T-helper 2 cell treated with Interferon-gamma antibody and Interleukin-4, amounts not matched to agents 5 μg/mL and 100 μg/mL, for 36 hours (primary cell): ENCODE measurements at regions not wholly inside any gene's neighbourhood (a gene's known extent, or its start where the extent isn't known, plus 50 kb on each side); places are given as distances from the start of the nearest gene placed in this dataset.
"Not testable (repeated sequence)": the region's sequence is repeated elsewhere in the genome, so short reads cannot be mapped to it uniquely, and the experiment has no call there.

Source experiments
- DNase-seq: peaks from one replicate; pipeline ENCODE4 v3.0.0; 2021; ENCODE audit warnings: low spot score
- H3K27ac Mint-ChIP-seq: one replicate; pipeline ENCODE4 v1.8.0; 2021; ENCODE audit warnings: mild to moderate bottlenecking, mixed read lengths
- H3K27me3 Mint-ChIP-seq: one replicate; pipeline ENCODE4 v1.8.0; 2021; ENCODE audit warnings: low read depth, mixed read lengths
- H3K36me3 Mint-ChIP-seq: one replicate; pipeline ENCODE4 v1.8.0; 2021; ENCODE audit warnings: low read depth, mixed read lengths
- H3K4me1 Mint-ChIP-seq: one replicate; pipeline ENCODE4 v1.8.0; 2021; ENCODE audit warnings: low read depth, mixed read lengths
- H3K4me3 Mint-ChIP-seq: one replicate; pipeline ENCODE4 v1.8.0; 2022; ENCODE audit warnings: mild to moderate bottlenecking, moderate library complexity, mixed read lengths
- H3K9me3 Mint-ChIP-seq: one replicate; pipeline ENCODE4 v1.8.0; 2021; ENCODE audit warnings: mixed read lengths

- no peaks in the 10 kb centered on the region for H3K4me1 Mint-ChIP-seq
- no peaks in the 10 kb centered on the region for H3K27me3 Mint-ChIP-seq
- no peak overlapping the region for H3K4me3 Mint-ChIP-seq
- no peaks in the 10 kb centered on the region for H3K36me3 Mint-ChIP-seq
- H3K9me3 Mint-ChIP-seq, result peaks cover 17% of the 10 kb centered on the region
- DNase-seq, result no peak
- no peak overlapping the region for H3K27ac Mint-ChIP-seq
Measured at GRCh38 chr3:178117641-178118040, 418.6 kb upstream of the KCNMB2 start.

GRCh38 chr3:178119608-178120295, 416.5 kb upstream of the KCNMB2 start:
- not testable (repeated sequence) for H3K4me1 Mint-ChIP-seq, H3K27ac Mint-ChIP-seq, H3K4me3 Mint-ChIP-seq, H3K27me3 Mint-ChIP-seq, DNase-seq, H3K36me3 Mint-ChIP-seq
- peaks cover 17% of the 10 kb centered on the region for H3K9me3 Mint-ChIP-seq

GRCh38 chr3:178120367-178120766, 415.9 kb upstream of the KCNMB2 start:
- H3K36me3 Mint-ChIP-seq, result no peaks in the 10 kb centered on the region
- H3K4me3 Mint-ChIP-seq, result no peak overlapping the region
- H3K27me3 Mint-ChIP-seq, result no peaks in the 10 kb centered on the region
- peaks cover 17% of the 10 kb centered on the region for H3K9me3 Mint-ChIP-seq
- no peaks in the 10 kb centered on the region for H3K4me1 Mint-ChIP-seq
- H3K27ac Mint-ChIP-seq, result no peak overlapping the region
- no peak for DNase-seq

- H3K9me3 Mint-ChIP-seq, result peaks cover 3% of the 10 kb centered on the region
- no peak overlapping the region for H3K27ac Mint-ChIP-seq
- no peaks in the 10 kb centered on the region for H3K4me1 Mint-ChIP-seq
Measured at GRCh38 chr3:178126686-178127085, 409.6 kb upstream of the KCNMB2 start.

GRCh38 chr3:178127221-178127620, 409.0 kb upstream of the KCNMB2 start:
- no peak overlapping the region for H3K27ac Mint-ChIP-seq
- no peaks in the 10 kb centered on the region for H3K27me3 Mint-ChIP-seq
- DNase-seq, result no peak
- H3K36me3 Mint-ChIP-seq, result no peaks in the 10 kb centered on the region
- no peaks in the 10 kb centered on the region for H3K4me1 Mint-ChIP-seq
- H3K4me3 Mint-ChIP-seq, result no peak overlapping the region
- H3K9me3 Mint-ChIP-seq, result no peaks in the 10 kb centered on the region

More at GRCh38 chr3:178126686-178127085, 409.6 kb upstream of the KCNMB2 start:
- H3K36me3 Mint-ChIP-seq, result no peaks in the 10 kb centered on the region
- no peak overlapping the region for H3K4me3 Mint-ChIP-seq
- no peaks in the 10 kb centered on the region for H3K27me3 Mint-ChIP-seq
- DNase-seq, result no peak

GRCh38 chr3:178129109-178129508, 407.1 kb upstream of the KCNMB2 start:
- no peak for DNase-seq
- no peaks in the 10 kb centered on the region for H3K27me3 Mint-ChIP-seq
- H3K36me3 Mint-ChIP-seq, result no peaks in the 10 kb centered on the region
- H3K9me3 Mint-ChIP-seq, result no peaks in the 10 kb centered on the region
- no peak overlapping the region for H3K4me3 Mint-ChIP-seq
- H3K4me1 Mint-ChIP-seq, result no peaks in the 10 kb centered on the region
- no peak overlapping the region for H3K27ac Mint-ChIP-seq

GRCh38 chr3:178131801-178132200, 404.4 kb upstream of the KCNMB2 start:
- H3K27me3 Mint-ChIP-seq, result no peaks in the 10 kb centered on the region
- no peaks in the 10 kb centered on the region for H3K9me3 Mint-ChIP-seq
- H3K4me1 Mint-ChIP-seq, result no peaks in the 10 kb centered on the region
- H3K36me3 Mint-ChIP-seq, result no peaks in the 10 kb centered on the region
- no peak for DNase-seq
- no peak overlapping the region for H3K27ac Mint-ChIP-seq
- H3K4me3 Mint-ChIP-seq, result no peak overlapping the region

GRCh38 chr3:178137206-178137605, 399.0 kb upstream of the KCNMB2 start:
- DNase-seq, result no peak
- Mint-ChIP-seq H3K27ac (no peak overlapping the region), H3K4me3 (no peak overlapping the region), H3K27me3 (no peaks in the 10 kb centered on the region), H3K4me1 (no peaks in the 10 kb centered on the region), H3K36me3 (no peaks in the 10 kb centered on the region), H3K9me3 (no peaks in the 10 kb centered on the region)

- Mint-ChIP-seq H3K27ac (no peak overlapping the region), H3K4me3 (no peak overlapping the region), H3K27me3 (no peaks in the 10 kb centered on the region), H3K9me3 (no peaks in the 10 kb centered on the region), H3K4me1 (no peaks in the 10 kb centered on the region), H3K36me3 (no peaks in the 10 kb centered on the region)
- no peak for DNase-seq
Measured at GRCh38 chr3:178137831-178138230, 398.4 kb upstream of the KCNMB2 start.

- Mint-ChIP-seq H3K9me3 (no peaks in the 10 kb centered on the region), H3K27me3 (no peaks in the 10 kb centered on the region), H3K36me3 (no peaks in the 10 kb centered on the region), H3K27ac (no peak overlapping the region), H3K4me1 (no peaks in the 10 kb centered on the region), H3K4me3 (no peak overlapping the region)
- no peak for DNase-seq
Measured at GRCh38 chr3:178139116-178139515, 397.1 kb upstream of the KCNMB2 start.

GRCh38 chr3:178140531-178141304, 395.5 kb upstream of the KCNMB2 start:
- no peaks in the 10 kb centered on the region for H3K27me3 Mint-ChIP-seq
- H3K4me1 Mint-ChIP-seq, result no peaks in the 10 kb centered on the region
- H3K36me3 Mint-ChIP-seq, result no peaks in the 10 kb centered on the region
- H3K9me3 Mint-ChIP-seq, result no peaks in the 10 kb centered on the region
- no peak overlapping the region for H3K4me3 Mint-ChIP-seq
- DNase-seq, result no peak
- no peak overlapping the region for H3K27ac Mint-ChIP-seq

GRCh38 chr3:178141305-178141684, 394.9 kb upstream of the KCNMB2 start:
- not testable (repeated sequence) for H3K27ac Mint-ChIP-seq, H3K27me3 Mint-ChIP-seq, H3K4me1 Mint-ChIP-seq, H3K36me3 Mint-ChIP-seq, H3K4me3 Mint-ChIP-seq, DNase-seq, H3K9me3 Mint-ChIP-seq

- DNase-seq, result no peak
- Mint-ChIP-seq H3K27me3 (no peaks in the 10 kb centered on the region), H3K9me3 (no peaks in the 10 kb centered on the region), H3K4me3 (no peak overlapping the region), H3K4me1 (no peaks in the 10 kb centered on the region), H3K36me3 (no peaks in the 10 kb centered on the region), H3K27ac (no peak overlapping the region)
Measured at GRCh38 chr3:178146406-178146831, 389.8 kb upstream of the KCNMB2 start.

- Mint-ChIP-seq H3K4me3 (no peak overlapping the region), H3K27me3 (no peaks in the 10 kb centered on the region), H3K4me1 (no peaks in the 10 kb centered on the region), H3K27ac (no peak overlapping the region), H3K36me3 (no peaks in the 10 kb centered on the region), H3K9me3 (no peaks in the 10 kb centered on the region)
- no peak for DNase-seq
Measured at GRCh38 chr3:178147001-178147400, 389.2 kb upstream of the KCNMB2 start.
